ENCODE measurements at regions not wholly inside any gene's neighbourhood (a gene's known extent, or its start where the extent isn't known, plus 50 kb on each side); places are given as distances from the start of the nearest gene placed in this dataset.

DNA sequence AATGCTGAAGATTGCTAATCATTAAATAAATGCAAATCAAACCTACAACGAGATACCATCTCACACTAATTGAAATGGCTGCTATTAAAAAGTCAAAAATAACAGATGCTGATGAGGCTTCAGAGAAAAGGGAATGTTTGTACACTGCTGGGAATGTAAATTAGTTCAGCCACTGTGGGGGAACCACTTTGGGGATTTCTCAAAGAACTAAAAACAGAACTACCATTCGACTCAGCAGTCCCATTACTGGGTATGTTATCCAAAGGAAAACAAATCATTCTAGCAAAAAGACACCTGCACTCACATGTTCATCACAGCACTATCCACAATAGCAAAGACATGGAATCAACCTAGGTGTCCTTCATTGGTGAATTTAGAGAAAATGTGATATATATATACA is 379.0 kb upstream of the CNTNAP2 start:
- Mint-ChIP-seq H3K4me1 (no peaks in the 10 kb centered on the region; the same call in 2 of the 3 replicates), H3K27me3 (ENCODE audit: insufficient read depth, low read depth, poor library complexity) (peaks cover 4% of the 10 kb centered on the region), H3K36me3 (ENCODE audit: low read depth) (peaks cover 8% of the 10 kb centered on the region; the same call in 2 of the 3 replicates), H3K9me3 (peaks cover 78% of the 10 kb centered on the region), H3K4me3 (no peak overlapping the region), H3K27ac (no peak overlapping the region)
- Histone ChIP-seq H4K20me1 (replicated peaks; ENCODE audit: insufficient read depth) (no peaks in the 10 kb centered on the region), H3K4me1 (ENCODE audit: insufficient read depth) (no peaks in the 10 kb centered on the region), H3K4me3 (no peak overlapping the region), H3K4me2 (no peak overlapping the region), H3K79me2 (replicated peaks; ENCODE audit: insufficient read depth) (no peaks in the 10 kb centered on the region), H3K27ac (ENCODE audit: low read depth) (no peak overlapping the region), H3K27me3 (ENCODE audit: insufficient read depth) (no peaks in the 10 kb centered on the region), H2AFZ (no peak overlapping the region), H3K36me3 (ENCODE audit: insufficient read depth) (no peaks in the 10 kb centered on the region), H3F3A (replicated peaks; ENCODE audit: low read depth) (no peaks in the 10 kb centered on the region), H3K9me2 (ENCODE audit: insufficient read depth) (no peaks in the 10 kb centered on the region)
- ATAC-seq (no peak), DNase-seq (ENCODE audit: low spot score) (no peak)
- TF ChIP-seq JUNB (IDR thresholded peaks at IDR 0.05; ENCODE audit: unreplicated experiment): no peak
- TF ChIP-seq, protein P1, sequence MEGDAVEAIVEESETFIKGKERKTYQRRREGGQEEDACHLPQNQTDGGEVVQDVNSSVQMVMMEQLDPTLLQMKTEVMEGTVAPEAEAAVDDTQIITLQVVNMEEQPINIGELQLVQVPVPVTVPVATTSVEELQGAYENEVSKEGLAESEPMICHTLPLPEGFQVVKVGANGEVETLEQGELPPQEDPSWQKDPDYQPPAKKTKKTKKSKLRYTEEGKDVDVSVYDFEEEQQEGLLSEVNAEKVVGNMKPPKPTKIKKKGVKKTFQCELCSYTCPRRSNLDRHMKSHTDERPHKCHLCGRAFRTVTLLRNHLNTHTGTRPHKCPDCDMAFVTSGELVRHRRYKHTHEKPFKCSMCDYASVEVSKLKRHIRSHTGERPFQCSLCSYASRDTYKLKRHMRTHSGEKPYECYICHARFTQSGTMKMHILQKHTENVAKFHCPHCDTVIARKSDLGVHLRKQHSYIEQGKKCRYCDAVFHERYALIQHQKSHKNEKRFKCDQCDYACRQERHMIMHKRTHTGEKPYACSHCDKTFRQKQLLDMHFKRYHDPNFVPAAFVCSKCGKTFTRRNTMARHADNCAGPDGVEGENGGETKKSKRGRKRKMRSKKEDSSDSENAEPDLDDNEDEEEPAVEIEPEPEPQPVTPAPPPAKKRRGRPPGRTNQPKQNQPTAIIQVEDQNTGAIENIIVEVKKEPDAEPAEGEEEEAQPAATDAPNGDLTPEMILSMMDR (conservative IDR thresholded peaks at IDR 0.05; ENCODE audit: low read depth in 2 of 2): no peak
- no peak for TF ChIP-seq ZNF114 (CRISPR knock-in tag; IDR thresholded peaks at IDR 0.05)

DNA sequence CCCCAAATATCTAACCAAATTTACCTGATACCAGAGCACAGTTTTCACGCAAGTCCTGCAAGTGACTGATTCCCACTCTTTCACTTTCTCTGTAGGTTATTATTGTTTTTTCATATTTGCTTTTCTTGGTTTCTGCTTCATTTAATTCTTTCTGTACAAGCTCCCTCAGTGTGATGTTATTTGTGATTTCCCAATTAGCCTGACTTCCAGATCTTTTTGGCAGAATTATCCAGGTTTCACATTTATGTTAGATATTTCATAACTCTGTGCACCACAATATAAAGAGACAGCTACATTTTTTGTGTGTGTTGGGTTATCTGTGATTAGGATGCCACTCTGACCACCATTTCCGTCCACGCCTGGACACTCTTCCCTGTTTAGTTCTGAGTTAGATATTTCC is 381.5 kb upstream of the CNTNAP2 start:
- Histone ChIP-seq H4K20me1 (replicated peaks; ENCODE audit: insufficient read depth) (no peaks in the 10 kb centered on the region), H3K4me1 (ENCODE audit: insufficient read depth) (no peaks in the 10 kb centered on the region), H3K4me2 (no peak overlapping the region), H3K36me3 (ENCODE audit: insufficient read depth) (no peaks in the 10 kb centered on the region), H3K9me2 (ENCODE audit: insufficient read depth) (no peaks in the 10 kb centered on the region), H3K27me3 (ENCODE audit: insufficient read depth) (no peaks in the 10 kb centered on the region), H3K4me3 (no peak overlapping the region), H3K27ac (ENCODE audit: low read depth) (no peak overlapping the region), H3F3A (replicated peaks; ENCODE audit: low read depth) (no peaks in the 10 kb centered on the region), H2AFZ (no peak overlapping the region), H3K79me2 (replicated peaks; ENCODE audit: insufficient read depth) (no peaks in the 10 kb centered on the region)
- Mint-ChIP-seq H3K36me3 (ENCODE audit: low read depth) (peaks cover 8% of the 10 kb centered on the region; the same call in 1 of the 3 replicates), H3K4me1 (no peaks in the 10 kb centered on the region; the same call in 2 of the 3 replicates), H3K9me3 (peaks cover 86% of the 10 kb centered on the region), H3K27me3 (ENCODE audit: insufficient read depth, low read depth, poor library complexity) (peaks cover 4% of the 10 kb centered on the region), H3K4me3 (no peak overlapping the region), H3K27ac (no peak overlapping the region)
- TF ChIP-seq, protein P2, sequence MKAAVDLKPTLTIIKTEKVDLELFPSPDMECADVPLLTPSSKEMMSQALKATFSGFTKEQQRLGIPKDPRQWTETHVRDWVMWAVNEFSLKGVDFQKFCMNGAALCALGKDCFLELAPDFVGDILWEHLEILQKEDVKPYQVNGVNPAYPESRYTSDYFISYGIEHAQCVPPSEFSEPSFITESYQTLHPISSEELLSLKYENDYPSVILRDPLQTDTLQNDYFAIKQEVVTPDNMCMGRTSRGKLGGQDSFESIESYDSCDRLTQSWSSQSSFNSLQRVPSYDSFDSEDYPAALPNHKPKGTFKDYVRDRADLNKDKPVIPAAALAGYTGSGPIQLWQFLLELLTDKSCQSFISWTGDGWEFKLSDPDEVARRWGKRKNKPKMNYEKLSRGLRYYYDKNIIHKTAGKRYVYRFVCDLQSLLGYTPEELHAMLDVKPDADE (IDR thresholded peaks at IDR 0.05): no peak
- no peak for ATAC-seq
- DNase-seq (ENCODE audit: low spot score): no peak

DNA sequence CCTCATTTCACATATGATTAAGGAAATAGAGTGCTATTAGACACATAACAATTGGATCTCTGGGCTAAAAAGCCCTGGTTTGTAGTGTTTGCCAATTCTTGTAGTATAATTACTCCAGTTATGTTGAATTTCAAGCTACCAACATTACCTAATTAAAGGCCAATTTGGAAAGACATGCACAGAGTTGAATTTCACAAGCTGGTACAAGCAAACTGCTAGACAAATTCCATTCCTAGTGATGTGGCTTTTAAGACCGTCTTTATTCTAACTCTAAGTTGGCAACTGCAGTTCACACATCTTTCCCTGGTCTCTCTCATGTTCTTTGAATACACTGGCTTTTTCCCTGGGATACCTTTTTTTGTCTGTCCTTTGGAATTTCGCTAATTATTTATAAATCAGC is 384.1 kb upstream of the CNTNAP2 start:
- Histone ChIP-seq H3K36me3 (ENCODE audit: insufficient read depth) (no peaks in the 10 kb centered on the region; the same call in 1 of the 2 replicates), H4K20me1 (replicated peaks; ENCODE audit: insufficient read depth) (no peaks in the 10 kb centered on the region), H3K27me3 (ENCODE audit: insufficient read depth) (no peaks in the 10 kb centered on the region), H3K4me3 (no peak overlapping the region), H3K4me1 (ENCODE audit: insufficient read depth) (no peaks in the 10 kb centered on the region), H3K4me2 (no peak overlapping the region), H3K9me2 (ENCODE audit: insufficient read depth) (no peaks in the 10 kb centered on the region), H3K27ac (ENCODE audit: low read depth) (no peak overlapping the region), H3K79me2 (replicated peaks; ENCODE audit: insufficient read depth) (no peaks in the 10 kb centered on the region), H3F3A (replicated peaks; ENCODE audit: low read depth) (no peaks in the 10 kb centered on the region), H2AFZ (no peak overlapping the region)
- Mint-ChIP-seq H3K4me1 (no peaks in the 10 kb centered on the region; the same call in 2 of the 3 replicates), H3K36me3 (ENCODE audit: low read depth) (peaks cover 4% of the 10 kb centered on the region; the same call in 1 of the 3 replicates), H3K27ac (no peak overlapping the region), H3K4me3 (no peak overlapping the region), H3K27me3 (ENCODE audit: insufficient read depth, low read depth, poor library complexity) (peaks cover 3% of the 10 kb centered on the region), H3K9me3 (peaks cover 89% of the 10 kb centered on the region)
- DNase-seq (ENCODE audit: low spot score) (no peak), ATAC-seq (no peak)
- TF ChIP-seq JUNB (IDR thresholded peaks at IDR 0.05; ENCODE audit: unreplicated experiment): no peak
- TF ChIP-seq EZH2phosphoT487 (IDR thresholded peaks at IDR 0.05; ENCODE audit: unreplicated experiment): no peak
- no peak for TF ChIP-seq ZNF331 (CRISPR knock-in tag; IDR thresholded peaks at IDR 0.05; ENCODE audit: low read depth)
- TF ChIP-seq, protein P3, sequence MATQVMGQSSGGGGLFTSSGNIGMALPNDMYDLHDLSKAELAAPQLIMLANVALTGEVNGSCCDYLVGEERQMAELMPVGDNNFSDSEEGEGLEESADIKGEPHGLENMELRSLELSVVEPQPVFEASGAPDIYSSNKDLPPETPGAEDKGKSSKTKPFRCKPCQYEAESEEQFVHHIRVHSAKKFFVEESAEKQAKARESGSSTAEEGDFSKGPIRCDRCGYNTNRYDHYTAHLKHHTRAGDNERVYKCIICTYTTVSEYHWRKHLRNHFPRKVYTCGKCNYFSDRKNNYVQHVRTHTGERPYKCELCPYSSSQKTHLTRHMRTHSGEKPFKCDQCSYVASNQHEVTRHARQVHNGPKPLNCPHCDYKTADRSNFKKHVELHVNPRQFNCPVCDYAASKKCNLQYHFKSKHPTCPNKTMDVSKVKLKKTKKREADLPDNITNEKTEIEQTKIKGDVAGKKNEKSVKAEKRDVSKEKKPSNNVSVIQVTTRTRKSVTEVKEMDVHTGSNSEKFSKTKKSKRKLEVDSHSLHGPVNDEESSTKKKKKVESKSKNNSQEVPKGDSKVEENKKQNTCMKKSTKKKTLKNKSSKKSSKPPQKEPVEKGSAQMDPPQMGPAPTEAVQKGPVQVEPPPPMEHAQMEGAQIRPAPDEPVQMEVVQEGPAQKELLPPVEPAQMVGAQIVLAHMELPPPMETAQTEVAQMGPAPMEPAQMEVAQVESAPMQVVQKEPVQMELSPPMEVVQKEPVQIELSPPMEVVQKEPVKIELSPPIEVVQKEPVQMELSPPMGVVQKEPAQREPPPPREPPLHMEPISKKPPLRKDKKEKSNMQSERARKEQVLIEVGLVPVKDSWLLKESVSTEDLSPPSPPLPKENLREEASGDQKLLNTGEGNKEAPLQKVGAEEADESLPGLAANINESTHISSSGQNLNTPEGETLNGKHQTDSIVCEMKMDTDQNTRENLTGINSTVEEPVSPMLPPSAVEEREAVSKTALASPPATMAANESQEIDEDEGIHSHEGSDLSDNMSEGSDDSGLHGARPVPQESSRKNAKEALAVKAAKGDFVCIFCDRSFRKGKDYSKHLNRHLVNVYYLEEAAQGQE (IDR thresholded peaks at IDR 0.05; ENCODE audit: unreplicated experiment): no peak

Data from GM23338 (cell line).